Thymus (tissue), 11 donors: ENCODE measurements at regions not wholly inside any gene's neighbourhood (a gene's known extent, or its start where the extent isn't known, plus 50 kb on each side); places are given as distances from the start of the nearest gene placed in this dataset.

Source experiments
- DNase-seq, 9 donors: peaks; one replicate each; pipeline ENCODE4 v3.0.0-alpha.2; 2013; ENCODE audit warnings: low spot score in 9 of 9, low read depth in 6 of 9, missing footprints in 1 of 9
- H3K27ac ChIP-seq, 2 donors: one replicate each; pipeline ENCODE4 v1.5.1; 2013; ENCODE audit warnings: control low read depth in 1 of 2, low read depth in 1 of 2, low read length in 1 of 2, mild to moderate bottlenecking in 1 of 2, moderate library complexity in 1 of 2
- H3K27me3 ChIP-seq, 2 donors: one replicate each; pipeline ENCODE4 v1.5.1; 2013; ENCODE audit warnings: low read length in 1 of 2; ENCODE audit not compliant: control insufficient read depth in 2 of 2, insufficient read depth in 1 of 2
- H3K36me3 ChIP-seq, 2 donors: one replicate each; pipeline ENCODE4 v1.5.1; 2013; ENCODE audit warnings: low read length in 1 of 2, mild to moderate bottlenecking in 1 of 2, moderate library complexity in 1 of 2; ENCODE audit not compliant: control insufficient read depth in 2 of 2, insufficient read depth in 2 of 2
- H3K4me1 ChIP-seq, 2 donors: one replicate each; pipeline ENCODE4 v1.5.1; 2013; ENCODE audit warnings: low read length in 2 of 2; ENCODE audit not compliant: control insufficient read depth in 2 of 2, insufficient read depth in 2 of 2
- H3K4me3 ChIP-seq, 2 donors: one replicate each; pipeline ENCODE4 v1.5.1; 2013; ENCODE audit warnings: low read length in 2 of 2, control low read depth in 1 of 2, mild to moderate bottlenecking in 1 of 2
- H3K9me3 ChIP-seq, 2 donors: one replicate each; pipeline ENCODE4 v1.5.1; 2013; ENCODE audit warnings: low read length in 1 of 2, mild to moderate bottlenecking in 1 of 2; ENCODE audit not compliant: control insufficient read depth in 2 of 2, insufficient read depth in 1 of 2
- WGBS: extraction: QIAGEN DNeasy Blood & Tissue Kit; methylation state at CpG from one replicate; pipeline ENCODE4 v1.1.7; 2013; 5-methylcytosine and 5-hydroxymethylcytosine counted together
- donor health status: healthy.

GRCh38 chr4:58602731-58603359, 1492.7 kb upstream of the IGFBP7 start:
- WGBS: 3% methylated on average over 1 of the region's 1 CpG
- H3K9me3 ChIP-seq: no peaks in the 10 kb centered on the region
- H3K4me1 ChIP-seq: no peaks in the 10 kb centered on the region
- no peaks in the 10 kb centered on the region for H3K27me3 ChIP-seq
- H3K27ac ChIP-seq: no peak overlapping the region
- H3K4me3 ChIP-seq: no peak overlapping the region
- no peak for DNase-seq
- no peaks in the 10 kb centered on the region for H3K36me3 ChIP-seq

DNA sequence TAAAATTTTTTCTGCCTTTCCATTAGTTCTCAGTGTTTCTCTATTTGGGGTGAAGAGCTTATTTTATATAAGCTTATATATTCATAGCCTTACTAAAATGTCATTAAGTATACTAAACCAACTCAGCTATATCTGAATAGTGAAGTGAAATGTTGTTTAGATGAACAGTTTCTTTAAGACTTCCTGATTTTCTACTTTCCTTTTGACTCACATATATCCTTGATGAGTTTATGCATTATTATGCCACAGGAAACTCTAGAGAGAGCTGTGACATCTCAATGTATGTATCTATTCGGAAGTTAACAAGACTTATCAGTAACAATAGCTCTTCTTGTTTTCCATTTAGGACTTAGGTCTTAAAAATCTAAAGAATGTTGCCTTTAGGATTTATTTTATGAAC, 1491.8 kb upstream of the IGFBP7 start:
- Histone ChIP-seq H3K4me3 (no peak overlapping the region), H3K27me3 (no peaks in the 10 kb centered on the region), H3K4me1 (no peaks in the 10 kb centered on the region), H3K36me3 (no peaks in the 10 kb centered on the region), H3K9me3 (no peaks in the 10 kb centered on the region), H3K27ac (no peak overlapping the region)
- DNase-seq: no peak
- WGBS: 86% methylated on average over 1 of the region's 1 CpG

DNA sequence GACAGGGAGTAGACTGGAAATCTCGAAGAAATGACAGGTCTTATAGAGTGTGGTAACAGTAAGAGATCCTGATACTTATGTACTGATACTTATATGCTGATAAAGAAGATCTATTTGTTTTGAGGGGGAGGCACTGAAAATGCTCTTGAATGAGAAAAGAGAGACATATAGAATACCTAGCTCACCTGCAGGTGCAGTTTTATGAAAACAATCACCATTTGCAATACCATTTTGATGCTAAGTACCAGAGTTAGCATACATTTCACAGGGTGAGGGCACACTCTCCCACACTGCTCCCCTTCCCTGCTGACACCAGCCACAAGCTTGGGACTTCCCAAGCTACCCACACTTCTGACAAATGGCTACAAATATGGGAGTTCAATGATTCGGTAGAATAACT, 1490.1 kb upstream of the IGFBP7 start:
- H3K4me3 ChIP-seq: no peak overlapping the region
- no peak for DNase-seq
- 90% methylated on average over 2 of the region's 2 CpGs for WGBS
- H3K27me3 ChIP-seq: no peaks in the 10 kb centered on the region
- H3K36me3 ChIP-seq: no peaks in the 10 kb centered on the region
- H3K27ac ChIP-seq: no peak overlapping the region
- H3K4me1 ChIP-seq: no peaks in the 10 kb centered on the region
- no peaks in the 10 kb centered on the region for H3K9me3 ChIP-seq

DNA sequence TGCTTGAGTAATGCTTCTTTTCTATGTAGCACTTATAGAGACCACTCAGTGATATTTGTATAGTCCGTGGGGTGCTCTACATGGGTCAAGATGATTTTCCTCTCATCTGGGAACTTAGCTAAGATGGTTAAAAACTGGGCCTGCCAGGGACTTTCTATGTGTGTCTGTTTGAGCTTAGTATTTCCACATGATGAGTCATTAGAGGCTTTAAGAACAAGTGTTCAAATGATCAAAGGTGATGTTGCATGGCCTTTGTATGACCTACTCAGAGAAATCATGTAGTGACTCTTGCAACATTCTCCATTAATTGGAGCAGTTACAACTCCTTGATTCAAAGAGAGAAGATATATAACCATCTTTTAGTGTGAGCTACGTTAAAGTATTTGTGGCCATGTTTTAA, 1480.5 kb upstream of the IGFBP7 start:
- H3K4me1 ChIP-seq: no peaks in the 10 kb centered on the region
- H3K9me3 ChIP-seq: peaks cover 0 to 2% of the 10 kb centered on the region in 2 donors
- H3K27me3 ChIP-seq: no peaks in the 10 kb centered on the region
- WGBS: 88% methylated on average over 2 of the region's 2 CpGs
- no peak for DNase-seq
- H3K4me3 ChIP-seq: no peak overlapping the region
- no peaks in the 10 kb centered on the region for H3K36me3 ChIP-seq
- no peak overlapping the region for H3K27ac ChIP-seq

DNA sequence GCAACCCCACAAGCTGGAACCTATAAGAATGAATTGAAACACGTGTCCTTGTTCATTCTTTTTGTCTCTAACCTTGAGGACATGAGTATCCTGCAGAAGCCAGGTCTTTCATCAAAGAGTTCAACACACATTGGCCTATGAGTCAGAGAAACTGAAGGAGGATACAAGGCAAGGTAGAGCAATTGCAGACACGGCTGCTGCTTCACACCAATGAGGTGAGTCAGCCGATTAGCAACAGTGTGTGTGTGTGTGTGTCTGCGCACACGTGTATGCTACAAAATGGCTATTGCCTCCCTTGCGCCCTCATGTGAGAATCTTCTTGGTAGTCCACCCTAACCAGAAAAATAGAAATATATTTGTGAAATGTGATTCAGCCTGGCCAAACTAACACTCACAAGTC, 1477.7 kb upstream of the IGFBP7 start:
- Histone ChIP-seq H3K36me3 (no peaks in the 10 kb centered on the region), H3K9me3 (peaks cover 0 to 10% of the 10 kb centered on the region in 2 donors), H3K4me1 (no peaks in the 10 kb centered on the region), H3K27ac (no peak overlapping the region), H3K4me3 (no peak overlapping the region), H3K27me3 (no peaks in the 10 kb centered on the region)
- DNase-seq: no peak
- WGBS: 85% methylated on average over 6 of the region's 6 CpGs

GRCh38 chr4:58566260-58566659, 1456.1 kb upstream of the IGFBP7 start:
- no peaks in the 10 kb centered on the region for H3K4me1 ChIP-seq
- H3K36me3 ChIP-seq: no peaks in the 10 kb centered on the region
- no peaks in the 10 kb centered on the region for H3K27me3 ChIP-seq
- 42% methylated on average over 1 of the region's 1 CpG for WGBS
- H3K4me3 ChIP-seq: no peak overlapping the region
- no peak overlapping the region for H3K27ac ChIP-seq
- peaks cover 0 to 2% of the 10 kb centered on the region in 2 donors for H3K9me3 ChIP-seq
- DNase-seq: no peak

- 91% methylated on average over 6 of the region's 6 CpGs for WGBS
- H3K36me3 ChIP-seq: no peaks in the 10 kb centered on the region
- DNase-seq: no peak
Observed at GRCh38 chr4:58564695-58565475, 1454.7 kb upstream of the IGFBP7 start.

GRCh38 chr4:58561170-58561569, 1451.0 kb upstream of the IGFBP7 start:
- DNase-seq: no peak

More at GRCh38 chr4:58564695-58565475, 1454.7 kb upstream of the IGFBP7 start:
- Histone ChIP-seq H3K27ac (no peak overlapping the region), H3K4me3 (no peak overlapping the region), H3K4me1 (no peaks in the 10 kb centered on the region), H3K27me3 (no peaks in the 10 kb centered on the region), H3K9me3 (peaks cover 0 to 2% of the 10 kb centered on the region in 2 donors)

GRCh38 chr4:58560736-58561135, 1450.6 kb upstream of the IGFBP7 start:
- Histone ChIP-seq H3K27ac (no peak overlapping the region), H3K9me3 (peaks cover 0 to 2% of the 10 kb centered on the region in 2 donors), H3K36me3 (no peaks in the 10 kb centered on the region), H3K27me3 (no peaks in the 10 kb centered on the region), H3K4me3 (no peak overlapping the region), H3K4me1 (no peaks in the 10 kb centered on the region)
- WGBS: 76% methylated on average over 1 of the region's 1 CpG
- no peak for DNase-seq

More at GRCh38 chr4:58561170-58561569, 1451.0 kb upstream of the IGFBP7 start:
- Histone ChIP-seq H3K27me3 (no peaks in the 10 kb centered on the region), H3K4me1 (no peaks in the 10 kb centered on the region), H3K9me3 (peaks cover 0 to 2% of the 10 kb centered on the region in 2 donors), H3K36me3 (no peaks in the 10 kb centered on the region), H3K4me3 (no peak overlapping the region), H3K27ac (no peak overlapping the region)
- WGBS: 77% methylated on average over 1 of the region's 1 CpG
